ENCODE measurements at regions not wholly inside any gene's neighbourhood (a gene's known extent, or its start where the extent isn't known, plus 50 kb on each side); places are given as distances from the start of the nearest gene placed in this dataset.

DNA sequence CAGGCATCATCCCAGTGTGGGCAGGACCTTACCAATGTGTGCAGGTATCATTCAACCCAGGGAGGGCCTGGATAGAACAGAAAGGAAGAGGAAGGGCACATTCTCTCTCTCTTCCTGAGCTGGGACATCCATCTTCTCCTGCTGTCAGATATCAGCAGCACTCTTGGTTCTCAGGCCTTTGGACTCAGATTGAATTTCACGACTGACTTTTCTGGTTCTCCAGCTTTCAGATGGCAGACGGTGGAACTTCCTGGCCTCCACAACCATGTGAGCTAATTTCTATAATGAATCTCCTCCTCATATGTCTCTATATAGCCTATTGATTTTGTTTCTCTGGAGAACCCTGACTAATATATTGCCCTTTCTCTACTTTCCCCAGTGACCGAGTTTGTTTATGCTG lies 77.3 kb downstream of the OLFM4 start:
- no peak for TF ChIP-seq POLR2AphosphoS5 (IDR thresholded peaks at IDR 0.05)
- TF ChIP-seq POLR2A (IDR thresholded peaks at IDR 0.05): no peak
- TF ChIP-seq CTCF (IDR thresholded peaks at IDR 0.05): no peak
- no peak for TF ChIP-seq EP300 (IDR thresholded peaks at IDR 0.05)
